ENCODE measurements at regions not wholly inside any gene's neighbourhood (a gene's known extent, or its start where the extent isn't known, plus 50 kb on each side); places are given as distances from the start of the nearest gene placed in this dataset.

DNA sequence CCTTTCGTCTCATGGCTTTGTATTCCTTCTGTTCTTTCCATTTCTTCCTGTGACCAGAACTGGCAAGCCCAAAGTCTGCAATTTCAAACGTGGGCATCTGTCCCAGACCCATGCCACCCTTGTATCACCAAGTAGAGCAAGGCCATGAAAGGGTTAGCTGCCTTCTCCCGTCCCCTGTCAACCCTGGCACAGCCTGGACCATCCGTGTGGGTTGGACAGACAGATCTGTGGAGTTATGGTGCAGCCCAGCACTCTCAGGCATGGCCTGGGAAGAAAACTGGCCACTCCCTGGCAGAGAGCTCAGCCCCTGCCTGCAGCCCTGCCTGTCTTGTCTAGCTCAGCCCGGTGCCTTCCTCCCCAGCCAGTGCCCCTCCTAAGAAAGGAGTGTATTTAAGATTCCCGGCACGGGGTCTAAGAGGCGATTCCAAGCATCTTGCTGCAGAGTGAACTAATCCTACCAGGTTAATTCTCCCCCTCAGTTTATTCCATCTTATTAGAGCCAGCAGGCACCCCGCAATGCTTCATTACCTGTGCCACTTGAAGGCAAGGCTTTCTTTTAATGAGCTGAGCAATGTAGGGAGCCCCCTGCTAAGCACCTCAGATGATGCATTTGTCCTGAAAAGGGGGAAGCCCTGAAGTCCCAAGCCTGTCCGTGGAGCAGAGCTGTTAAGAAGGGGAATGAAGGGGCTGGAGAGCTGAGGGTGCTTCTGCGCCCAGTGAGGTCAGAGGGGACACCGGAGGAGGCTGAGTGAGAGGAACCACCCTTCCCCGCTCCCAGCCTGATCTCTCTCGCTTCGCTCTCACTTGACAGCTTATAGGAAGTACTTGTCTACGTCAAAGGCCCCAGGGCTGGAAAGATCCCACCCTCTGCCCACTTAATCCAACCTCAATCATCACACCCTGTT is 130.6 kb downstream of the SPATA19 start:
- no peak overlapping the region for H2BK5ac ChIP-seq (ENCODE audit: insufficient read length, low read length)
- H3T11ph ChIP-seq (ENCODE audit: low read length): no peak overlapping the region
- H3K4ac ChIP-seq (ENCODE audit: low read depth, low read length): no peak overlapping the region
- peaks cover 26 to 34% of the 10 kb centered on the region in 2 experiments for H3K4me1 Mint-ChIP-seq
- no peak overlapping the region for H2AFZ ChIP-seq (ENCODE audit: low read length)
- no peaks in the 10 kb centered on the region for H3K79me2 ChIP-seq (ENCODE audit: insufficient read depth, low read length)
- no peak overlapping the region for H3K9ac ChIP-seq (ENCODE audit: extremely low read depth, insufficient read length, low read length)
- H4K20me1 ChIP-seq (ENCODE audit: control insufficient read depth, insufficient read depth, insufficient read length): no peaks in the 10 kb centered on the region
- no peak for DNase-seq
- H3K23ac ChIP-seq (ENCODE audit: insufficient read length, low read depth, low read length): no peak overlapping the region
- H2BK120ac ChIP-seq (ENCODE audit: low read depth, low read length, poor library complexity, severe bottlenecking): no peak overlapping the region
- H2BK12ac ChIP-seq (ENCODE audit: insufficient read length, low read depth, low read length): no peak overlapping the region
- H3K4me1 ChIP-seq (ENCODE audit: insufficient read depth, low read length): peaks cover 22% of the 10 kb centered on the region; the same call in 1 of the 2 replicates
- no peak overlapping the region for H3K56ac ChIP-seq (ENCODE audit: insufficient read length, low read depth, low read length)
- peaks cover 44% of the 10 kb centered on the region for H3K27me3 Mint-ChIP-seq (ENCODE audit: low read depth)
- no peaks in the 10 kb centered on the region for H3K79me1 ChIP-seq (ENCODE audit: insufficient read depth, low read depth, low read length, poor library complexity, severe bottlenecking)
- no peaks in the 10 kb centered on the region for H3K9me3 ChIP-seq (ENCODE audit: control insufficient read depth, low read depth, low read length)
- no peak overlapping the region for H4K91ac ChIP-seq (ENCODE audit: insufficient read length, low read depth, low read length)
- H3K23me2 ChIP-seq (ENCODE audit: insufficient read length, low read depth, low read length, poor library complexity, severe bottlenecking): no peaks in the 10 kb centered on the region
- no peak overlapping the region for H3K27ac ChIP-seq (ENCODE audit: insufficient read length, low read depth, low read length)
- no peak for TF ChIP-seq CTCF (conservative IDR thresholded peaks at IDR 0.05)
- no peak overlapping the region for H3K18ac ChIP-seq (ENCODE audit: insufficient read length, low read depth, low read length)
- H3K36me3 Mint-ChIP-seq (ENCODE audit: insufficient read depth in 1 of 3, low read depth in 3 of 3): no peaks in the 10 kb centered on the region; a peak in 2 of 7 replicates
- H3K27me3 ChIP-seq (ENCODE audit: insufficient read depth, low read length): peaks cover 3% of the 10 kb centered on the region; the same call in 1 of the 2 replicates
- H3K4me3 Mint-ChIP-seq: no peak overlapping the region
- H3K14ac ChIP-seq (ENCODE audit: insufficient read depth, low read length): no peak overlapping the region
- H3K27ac Mint-ChIP-seq: peak overlapping the region in 1 of 3 experiments; percentile 78; a peak in 2 of 7 replicates
- no peak overlapping the region for H2BK20ac ChIP-seq (ENCODE audit: low read depth, low read length, poor library complexity, severe bottlenecking)
- H2AK5ac ChIP-seq (ENCODE audit: insufficient read length, low read length): no peak overlapping the region
- no CpG with 5 or more reads among the region's 16 CpGs for WGBS (ENCODE audit: extremely low coverage, insufficient read length, low lambda C conversion rate)
- no peak overlapping the region for H3K4me2 ChIP-seq (ENCODE audit: insufficient read depth, insufficient read length, low read length)
- H4K8ac ChIP-seq (replicated peaks; ENCODE audit: insufficient read length, low read depth, low read length): no peak overlapping the region
- no peaks in the 10 kb centered on the region for H3K9me3 Mint-ChIP-seq
- no peak overlapping the region for H2BK15ac ChIP-seq (ENCODE audit: low read depth, low read length)
- no peak overlapping the region for H4K5ac ChIP-seq (ENCODE audit: insufficient read length, low read depth, low read length)

Data from H9 (cell line).